Caco-2 (cell line): ENCODE measurements at regions not wholly inside any gene's neighbourhood (a gene's known extent, or its start where the extent isn't known, plus 50 kb on each side); places are given as distances from the start of the nearest gene placed in this dataset.

ENCODE experiments used
- BruUV-seq: library from RNA; stranded (reverse); fragments of 400-500 nt; replicated peaks from 2 replicates; lab custom pipeline; 2021; lab: Mats Ljungman, UMichigan
- CTCF ChIA-PET: fragments of 300-600 bp; sonication (Branson Sonifier 250); formaldehyde crosslinking; loops from one replicate; lab custom pipeline; 2022; ENCODE audit warnings: antibody characterized with exemption; lab: Charles Lee
- POLR2A ChIA-PET: fragments of 300-600 bp; sonication (Branson Sonifier 250); formaldehyde crosslinking; loops from one replicate; lab custom pipeline; 2022; ENCODE audit warnings: antibody characterized with exemption; lab: Charles Lee
- DNase-seq, 2 experiments: peaks; one replicate each; pipeline versions ENCODE4 v3.0.0 to v3.0.0-alpha.2; 2020 to 2022
- H3K27me3 ChIP-seq: replicated peaks from 2 replicates; pipeline ENCODE4 v1.6.0; 2011; ENCODE audit warnings: low read length; ENCODE audit not compliant: control insufficient read depth, insufficient read depth
- H3K36me3 ChIP-seq: 2 replicates; pipeline ENCODE4 v1.5.1; 2011; ENCODE audit warnings: low read length; ENCODE audit not compliant: control insufficient read depth, insufficient read depth
- H3K4me1 ChIP-seq: fragments of 250-450 bp; sonication (Bioruptor Pico); 2 replicates; pipeline ENCODE4 v1.5.1; 2020; ENCODE audit warnings: mild to moderate bottlenecking
- H3K4me3 ChIP-seq: 2 replicates; pipeline ENCODE4 v1.5.1; 2011; ENCODE audit warnings: low read depth, mild to moderate bottlenecking, control low read depth, low read length
- H3K9me3 ChIP-seq: fragments of 250-450 bp; sonication (Bioruptor Pico); 2 replicates; pipeline ENCODE4 v1.5.1; 2020; ENCODE audit warnings: mild to moderate bottlenecking, moderate library complexity
- H3K27ac Mint-ChIP-seq: one replicate; pipeline ENCODE4 v1.8.0; 2022; ENCODE audit warnings: mixed read lengths; ENCODE audit not compliant: unreplicated experiment
- H3K27me3 Mint-ChIP-seq: one replicate; pipeline ENCODE4 v1.8.0; 2022; ENCODE audit warnings: mixed read lengths; ENCODE audit not compliant: insufficient read depth, unreplicated experiment
- H3K36me3 Mint-ChIP-seq: one replicate; pipeline ENCODE4 v1.8.0; 2022; ENCODE audit warnings: mild to moderate bottlenecking, mixed read lengths; ENCODE audit not compliant: insufficient read depth, unreplicated experiment
- H3K4me1 Mint-ChIP-seq: one replicate; pipeline ENCODE4 v1.8.0; 2022; ENCODE audit warnings: low read depth, mixed read lengths; ENCODE audit not compliant: unreplicated experiment
- H3K4me3 Mint-ChIP-seq: one replicate; pipeline ENCODE4 v1.8.0; 2022; ENCODE audit warnings: mild to moderate bottlenecking, moderate library complexity, mixed read lengths; ENCODE audit not compliant: unreplicated experiment
- H3K9me3 Mint-ChIP-seq: one replicate; pipeline ENCODE4 v1.8.0; 2022; ENCODE audit warnings: mixed read lengths; ENCODE audit not compliant: unreplicated experiment
- CTCF ChIP-seq, 2 experiments: fragments of 200-600 bp in 1 of 2; IDR thresholded peaks; 1 replicate in 1 of 2; 2 replicates in 1 of 2; pipeline versions ENCODE4 v1.5.1 to v1.8.0; 2011 to 2022; ENCODE audit warnings: antibody characterized with exemption in 1 of 2, control low read depth in 1 of 2, inconsistent platforms in 1 of 2, low read depth in 1 of 2, low read length in 1 of 2, mild to moderate bottlenecking in 1 of 2, moderate library complexity in 1 of 2; ENCODE audit not compliant: insufficient read depth in 1 of 2, severe bottlenecking in 1 of 2, unreplicated experiment in 1 of 2
- intact Hi-C: fragments of 100-400 bp; cut with micrococcal nuclease; formaldehyde crosslinking; loops from one replicate; pipeline ENCODE4 v1.10.0; 2022; ENCODE audit not compliant: unreplicated experiment

- no peaks in the 10 kb centered on the region for H3K9me3 Mint-ChIP-seq
- no peaks in the 10 kb centered on the region; the same call in 1 of the 2 replicates for H3K9me3 ChIP-seq
- no peak overlapping the region for H3K27ac Mint-ChIP-seq
- no peak overlapping the region for H3K4me3 ChIP-seq
- intact Hi-C loops: no loop called here
- POLR2A ChIA-PET: no interaction called here
- H3K27me3 ChIP-seq: no peaks in the 10 kb centered on the region
- peaks cover 27% of the 10 kb centered on the region for H3K4me1 ChIP-seq
- no peaks in the 10 kb centered on the region for H3K27me3 Mint-ChIP-seq
- no peak for TF ChIP-seq CTCF (IDR thresholded peaks at IDR 0.05; ENCODE audit: insufficient read depth in 1 of 2, low read depth in 1 of 2, low read length in 1 of 2, severe bottlenecking in 1 of 2, unreplicated experiment in 1 of 2)
- no peaks in the 10 kb centered on the region for H3K36me3 ChIP-seq
- no peaks in the 10 kb centered on the region for H3K36me3 Mint-ChIP-seq
- H3K4me3 Mint-ChIP-seq: no peak overlapping the region
- CTCF ChIA-PET: no interaction called here
- DNase-seq: no peak
- BruUV-seq: no TSS peak
- peaks cover 17% of the 10 kb centered on the region for H3K4me1 Mint-ChIP-seq
These were observed 53.6 kb upstream of the EML4 start for GRCh38 chr2:42115588-42115987.

GRCh38 chr2:42116195-42117181 is 52.7 kb upstream of the EML4 start:
- CTCF ChIA-PET: no interaction called here
- POLR2A ChIA-PET: interaction anchor here (0.6 kb wide), 1 partner anchor 9 kb away, joined by 3 read pairs; no protein-coding TSS in a partner anchor
- no peak overlapping the region for H3K27ac Mint-ChIP-seq

More at GRCh38 chr2:42116195-42117181, 52.7 kb upstream of the EML4 start:
- H3K36me3 ChIP-seq: no peaks in the 10 kb centered on the region
- H3K4me3 ChIP-seq: no peak overlapping the region
- no TSS peak for BruUV-seq
- peaks cover 4% of the 10 kb centered on the region for H3K9me3 Mint-ChIP-seq
- H3K27me3 ChIP-seq: no peaks in the 10 kb centered on the region
- peaks cover 25% of the 10 kb centered on the region; the same call in 1 of the 2 replicates for H3K4me1 ChIP-seq
- DNase-seq: no peak
- peaks cover 17% of the 10 kb centered on the region for H3K4me1 Mint-ChIP-seq
- H3K9me3 ChIP-seq: peaks cover 5% of the 10 kb centered on the region
- no peaks in the 10 kb centered on the region for H3K27me3 Mint-ChIP-seq
- no peak overlapping the region for H3K4me3 Mint-ChIP-seq
- no peak for TF ChIP-seq CTCF (IDR thresholded peaks at IDR 0.05; ENCODE audit: insufficient read depth in 1 of 2, low read depth in 1 of 2, low read length in 1 of 2, severe bottlenecking in 1 of 2, unreplicated experiment in 1 of 2)
- H3K36me3 Mint-ChIP-seq: peaks cover 3% of the 10 kb centered on the region
- intact Hi-C loops: no loop called here
